ENCODE measurements at regions not wholly inside any gene's neighbourhood (a gene's known extent, or its start where the extent isn't known, plus 50 kb on each side); places are given as distances from the start of the nearest gene placed in this dataset.

DNA sequence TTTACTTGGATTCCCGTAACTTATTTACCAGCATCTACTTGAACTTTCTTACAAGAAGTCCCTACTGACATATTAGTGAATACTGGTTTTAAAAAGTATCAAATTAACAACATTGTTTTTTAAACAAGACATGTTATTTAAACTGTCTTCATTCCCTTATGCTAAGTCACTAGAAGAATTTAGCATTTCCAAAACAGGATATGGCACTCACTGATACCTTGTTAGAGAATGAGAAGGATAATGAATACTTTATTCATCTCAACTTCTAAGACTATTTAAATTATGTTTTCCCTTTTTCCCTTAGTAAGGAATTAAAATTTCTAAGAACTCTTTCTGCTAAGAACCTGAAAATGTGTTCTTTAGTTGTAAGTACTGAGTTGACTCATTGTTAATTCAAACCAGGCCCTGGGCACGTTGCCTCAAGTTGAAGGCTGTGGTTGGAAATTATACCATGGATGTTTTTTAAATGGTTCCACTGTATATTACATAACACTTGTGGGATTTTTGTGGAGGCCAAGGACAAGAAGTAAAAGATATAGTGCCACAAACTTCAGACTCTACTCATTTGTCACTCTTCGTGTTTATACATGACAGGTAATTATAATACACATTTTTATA is 219.0 kb upstream of the EDIL3 start:
- no peaks in the 10 kb centered on the region for H4K20me1 ChIP-seq (ENCODE audit: insufficient read depth, low read length)
- no peak overlapping the region for H3K27ac ChIP-seq (ENCODE audit: extremely low read length, insufficient read depth, low read length)
- H3K4me2 ChIP-seq (ENCODE audit: low read depth, low read length), result no peak overlapping the region
- no TSS peak for BruUV-seq (replicated peaks)
- WGBS (ENCODE audit: low lambda C conversion rate), result 0% methylated on average over 3 of the region's 3 CpGs
- no peaks in the 10 kb centered on the region for H3K4me1 ChIP-seq (ENCODE audit: insufficient read depth, low read length)
- ATAC-seq, result no peak
- H3K9me3 ChIP-seq (ENCODE audit: low read length), result no peaks in the 10 kb centered on the region
- no peaks in the 10 kb centered on the region for H3K36me3 ChIP-seq (replicated peaks in 1 of 2; ENCODE audit: control insufficient read depth in 1 of 2, insufficient read depth in 2 of 2, low read length in 2 of 2)
- H3K9ac ChIP-seq (ENCODE audit: insufficient read depth, low read depth, low read length), result no peak overlapping the region
- ChIA-PET POLR2A (no interaction called here), CTCF (ENCODE audit: low intra/inter-chr PET ratio, low total read pairs) (no interaction called here)
- in situ Hi-C loops (cut with HindIII; ENCODE audit: extremely low pct_ligation_motif_present, low pct_unique_long_range_greater_than_20kb) (no loop called here), intact Hi-C loops (cut with micrococcal nuclease; ENCODE audit: unreplicated experiment) (no loop called here)
- no peak for FAIRE-seq
- no peak overlapping the region for H3K4me3 ChIP-seq (replicated peaks in 1 of 3; ENCODE audit: insufficient read depth in 1 of 3, low read depth in 2 of 3, low read length in 3 of 3)
- no peak for DNase-seq (ENCODE audit: low spot score)
- no peaks in the 10 kb centered on the region for H3K27me3 ChIP-seq (ENCODE audit: control insufficient read depth in 1 of 2, insufficient read depth in 2 of 2, low read length in 2 of 2)
- no peaks in the 10 kb centered on the region for H3K79me2 ChIP-seq (ENCODE audit: insufficient read depth, low read length)
- TF ChIP-seq SATB2 (CRISPR knock-in tag; IDR thresholded peaks at IDR 0.05), result no peak
- TF ChIP-seq, protein P1, sequence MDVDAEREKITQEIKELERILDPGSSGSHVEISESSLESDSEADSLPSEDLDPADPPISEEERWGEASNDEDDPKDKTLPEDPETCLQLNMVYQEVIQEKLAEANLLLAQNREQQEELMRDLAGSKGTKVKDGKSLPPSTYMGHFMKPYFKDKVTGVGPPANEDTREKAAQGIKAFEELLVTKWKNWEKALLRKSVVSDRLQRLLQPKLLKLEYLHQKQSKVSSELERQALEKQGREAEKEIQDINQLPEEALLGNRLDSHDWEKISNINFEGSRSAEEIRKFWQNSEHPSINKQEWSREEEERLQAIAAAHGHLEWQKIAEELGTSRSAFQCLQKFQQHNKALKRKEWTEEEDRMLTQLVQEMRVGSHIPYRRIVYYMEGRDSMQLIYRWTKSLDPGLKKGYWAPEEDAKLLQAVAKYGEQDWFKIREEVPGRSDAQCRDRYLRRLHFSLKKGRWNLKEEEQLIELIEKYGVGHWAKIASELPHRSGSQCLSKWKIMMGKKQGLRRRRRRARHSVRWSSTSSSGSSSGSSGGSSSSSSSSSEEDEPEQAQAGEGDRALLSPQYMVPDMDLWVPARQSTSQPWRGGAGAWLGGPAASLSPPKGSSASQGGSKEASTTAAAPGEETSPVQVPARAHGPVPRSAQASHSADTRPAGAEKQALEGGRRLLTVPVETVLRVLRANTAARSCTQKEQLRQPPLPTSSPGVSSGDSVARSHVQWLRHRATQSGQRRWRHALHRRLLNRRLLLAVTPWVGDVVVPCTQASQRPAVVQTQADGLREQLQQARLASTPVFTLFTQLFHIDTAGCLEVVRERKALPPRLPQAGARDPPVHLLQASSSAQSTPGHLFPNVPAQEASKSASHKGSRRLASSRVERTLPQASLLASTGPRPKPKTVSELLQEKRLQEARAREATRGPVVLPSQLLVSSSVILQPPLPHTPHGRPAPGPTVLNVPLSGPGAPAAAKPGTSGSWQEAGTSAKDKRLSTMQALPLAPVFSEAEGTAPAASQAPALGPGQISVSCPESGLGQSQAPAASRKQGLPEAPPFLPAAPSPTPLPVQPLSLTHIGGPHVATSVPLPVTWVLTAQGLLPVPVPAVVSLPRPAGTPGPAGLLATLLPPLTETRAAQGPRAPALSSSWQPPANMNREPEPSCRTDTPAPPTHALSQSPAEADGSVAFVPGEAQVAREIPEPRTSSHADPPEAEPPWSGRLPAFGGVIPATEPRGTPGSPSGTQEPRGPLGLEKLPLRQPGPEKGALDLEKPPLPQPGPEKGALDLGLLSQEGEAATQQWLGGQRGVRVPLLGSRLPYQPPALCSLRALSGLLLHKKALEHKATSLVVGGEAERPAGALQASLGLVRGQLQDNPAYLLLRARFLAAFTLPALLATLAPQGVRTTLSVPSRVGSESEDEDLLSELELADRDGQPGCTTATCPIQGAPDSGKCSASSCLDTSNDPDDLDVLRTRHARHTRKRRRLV (CRISPR knock-in tag; IDR thresholded peaks at IDR 0.05), result no peak
- TF ChIP-seq GTF2F1 (IDR thresholded peaks at IDR 0.05; ENCODE audit: low read length), result no peak
- TF ChIP-seq ZNF501 (CRISPR knock-in tag; IDR thresholded peaks at IDR 0.05), result no peak
- TF ChIP-seq ZNF138 (CRISPR knock-in tag; IDR thresholded peaks at IDR 0.05; ENCODE audit: low read depth), result no peak
- no peak for TF ChIP-seq RAD21 (CRISPR knock-in tag; IDR thresholded peaks at IDR 0.05)
- TF ChIP-seq MBNL3 (CRISPR knock-in tag; conservative IDR thresholded peaks at IDR 0.05), result no peak
- no peak for TF ChIP-seq TEAD3 (CRISPR knock-in tag; optimal IDR thresholded peaks at IDR 0.05; ENCODE audit: borderline replicate concordance)
- TF ChIP-seq TCF7 (IDR thresholded peaks at IDR 0.05; ENCODE audit: low read depth), result no peak
- TF ChIP-seq EP300 (IDR thresholded peaks at IDR 0.05; ENCODE audit: low read depth in 2 of 2, low read length in 2 of 2), result no peak
- no peak for TF ChIP-seq EP300 (CRISPR knock-in tag; IDR thresholded peaks at IDR 0.05; ENCODE audit: borderline replicate concordance)
- TF ChIP-seq ZNF605 (CRISPR knock-in tag; IDR thresholded peaks at IDR 0.05), result no peak
- TF ChIP-seq JDP2 (CRISPR knock-in tag; IDR thresholded peaks at IDR 0.05; ENCODE audit: borderline replicate concordance), result no peak
- TF ChIP-seq, protein P2, sequence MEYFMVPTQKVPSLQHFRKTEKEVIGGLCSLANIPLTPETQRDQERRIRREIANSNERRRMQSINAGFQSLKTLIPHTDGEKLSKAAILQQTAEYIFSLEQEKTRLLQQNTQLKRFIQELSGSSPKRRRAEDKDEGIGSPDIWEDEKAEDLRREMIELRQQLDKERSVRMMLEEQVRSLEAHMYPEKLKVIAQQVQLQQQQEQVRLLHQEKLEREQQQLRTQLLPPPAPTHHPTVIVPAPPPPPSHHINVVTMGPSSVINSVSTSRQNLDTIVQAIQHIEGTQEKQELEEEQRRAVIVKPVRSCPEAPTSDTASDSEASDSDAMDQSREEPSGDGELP (IDR thresholded peaks at IDR 0.05; ENCODE audit: borderline replicate concordance, low read depth), result no peak
- no peak for TF ChIP-seq ZNF343 (CRISPR knock-in tag; IDR thresholded peaks at IDR 0.05)
- TF ChIP-seq MED1 (CRISPR knock-in tag; IDR thresholded peaks at IDR 0.05), result no peak
- TF ChIP-seq, protein P3, sequence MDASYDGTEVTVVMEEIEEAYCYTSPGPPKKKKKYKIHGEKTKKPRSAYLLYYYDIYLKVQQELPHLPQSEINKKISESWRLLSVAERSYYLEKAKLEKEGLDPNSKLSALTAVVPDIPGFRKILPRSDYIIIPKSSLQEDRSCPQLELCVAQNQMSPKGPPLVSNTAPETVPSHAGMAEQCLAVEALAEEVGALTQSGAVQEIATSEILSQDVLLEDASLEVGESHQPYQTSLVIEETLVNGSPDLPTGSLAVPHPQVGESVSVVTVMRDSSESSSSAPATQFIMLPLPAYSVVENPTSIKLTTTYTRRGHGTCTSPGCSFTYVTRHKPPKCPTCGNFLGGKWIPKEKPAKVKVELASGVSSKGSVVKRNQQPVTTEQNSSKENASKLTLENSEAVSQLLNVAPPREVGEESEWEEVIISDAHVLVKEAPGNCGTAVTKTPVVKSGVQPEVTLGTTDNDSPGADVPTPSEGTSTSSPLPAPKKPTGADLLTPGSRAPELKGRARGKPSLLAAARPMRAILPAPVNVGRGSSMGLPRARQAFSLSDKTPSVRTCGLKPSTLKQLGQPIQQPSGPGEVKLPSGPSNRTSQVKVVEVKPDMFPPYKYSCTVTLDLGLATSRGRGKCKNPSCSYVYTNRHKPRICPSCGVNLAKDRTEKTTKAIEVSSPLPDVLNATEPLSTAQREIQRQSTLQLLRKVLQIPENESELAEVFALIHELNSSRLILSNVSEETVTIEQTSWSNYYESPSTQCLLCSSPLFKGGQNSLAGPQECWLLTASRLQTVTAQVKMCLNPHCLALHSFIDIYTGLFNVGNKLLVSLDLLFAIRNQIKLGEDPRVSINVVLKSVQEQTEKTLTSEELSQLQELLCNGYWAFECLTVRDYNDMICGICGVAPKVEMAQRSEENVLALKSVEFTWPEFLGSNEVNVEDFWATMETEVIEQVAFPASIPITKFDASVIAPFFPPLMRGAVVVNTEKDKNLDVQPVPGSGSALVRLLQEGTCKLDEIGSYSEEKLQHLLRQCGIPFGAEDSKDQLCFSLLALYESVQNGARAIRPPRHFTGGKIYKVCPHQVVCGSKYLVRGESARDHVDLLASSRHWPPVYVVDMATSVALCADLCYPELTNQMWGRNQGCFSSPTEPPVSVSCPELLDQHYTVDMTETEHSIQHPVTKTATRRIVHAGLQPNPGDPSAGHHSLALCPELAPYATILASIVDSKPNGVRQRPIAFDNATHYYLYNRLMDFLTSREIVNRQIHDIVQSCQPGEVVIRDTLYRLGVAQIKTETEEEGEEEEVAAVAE (CRISPR knock-in tag; IDR thresholded peaks at IDR 0.05; ENCODE audit: borderline replicate concordance), result no peak
- no peak overlapping the region for H2AFZ ChIP-seq (ENCODE audit: low read length)

Data from HepG2 (cell line).